ENCODE measurements at regions not wholly inside any gene's neighbourhood (a gene's known extent, or its start where the extent isn't known, plus 50 kb on each side); places are given as distances from the start of the nearest gene placed in this dataset.

- TF ChIP-seq CTCF (IDR thresholded peaks at IDR 0.05) (no peak), POLR2AphosphoS5 (IDR thresholded peaks at IDR 0.05) (no peak), POLR2A (IDR thresholded peaks at IDR 0.05) (no peak)
Observed at GRCh38 chr1:166673722-166674121, 165.6 kb upstream of the POGK start.
